Glutamatergic neuron (in vitro differentiated cells): ENCODE measurements at regions not wholly inside any gene's neighbourhood (a gene's known extent, or its start where the extent isn't known, plus 50 kb on each side); places are given as distances from the start of the nearest gene placed in this dataset.
"Not testable (repeated sequence)": the region's sequence is repeated elsewhere in the genome, so short reads cannot be mapped to it uniquely, and the experiment has no call there.

Experiments
- DNase-seq: peaks from one replicate; pipeline ENCODE4 v3.0.0; 2022
- H3K27ac Mint-ChIP-seq: one replicate; pipeline ENCODE4 v1.8.0; 2020; ENCODE audit warnings: mild to moderate bottlenecking, mixed read lengths, inconsistent platforms; ENCODE audit not compliant: unreplicated experiment
- H3K27me3 Mint-ChIP-seq: one replicate; pipeline ENCODE4 v1.8.0; 2020; ENCODE audit warnings: mild to moderate bottlenecking, moderate library complexity, mixed read lengths, inconsistent platforms; ENCODE audit not compliant: unreplicated experiment
- H3K36me3 Mint-ChIP-seq: one replicate; pipeline ENCODE4 v1.8.0; 2020; ENCODE audit warnings: mild to moderate bottlenecking, mixed read lengths, inconsistent platforms; ENCODE audit not compliant: unreplicated experiment
- H3K4me1 Mint-ChIP-seq: one replicate; pipeline ENCODE4 v1.8.0; 2020; ENCODE audit warnings: mild to moderate bottlenecking, low read depth, mixed read lengths, inconsistent platforms; ENCODE audit not compliant: unreplicated experiment
- H3K4me3 Mint-ChIP-seq: one replicate; pipeline ENCODE4 v1.8.0; 2020; ENCODE audit warnings: mild to moderate bottlenecking, mixed read lengths, inconsistent platforms; ENCODE audit not compliant: unreplicated experiment
- H3K9me3 Mint-ChIP-seq: one replicate; pipeline ENCODE4 v1.8.0; 2020; ENCODE audit warnings: mild to moderate bottlenecking, moderate library complexity, mixed read lengths, inconsistent platforms; ENCODE audit not compliant: unreplicated experiment
- CTCF ChIP-seq: fragments of 200-600 bp; sonication (generic); IDR thresholded peaks from one replicate; pipeline ENCODE4 v1.5.0; 2021; ENCODE audit not compliant: partially characterized antibody, unreplicated experiment

GRCh38 chr18:39206398-39207103 lies 1641.0 kb upstream of the CELF4 start:
- not testable (repeated sequence) for H3K9me3 Mint-ChIP-seq, H3K4me3 Mint-ChIP-seq, H3K36me3 Mint-ChIP-seq, H3K27me3 Mint-ChIP-seq, H3K4me1 Mint-ChIP-seq, H3K27ac Mint-ChIP-seq, DNase-seq
- TF ChIP-seq CTCF, result peak; percentile 40

DNA sequence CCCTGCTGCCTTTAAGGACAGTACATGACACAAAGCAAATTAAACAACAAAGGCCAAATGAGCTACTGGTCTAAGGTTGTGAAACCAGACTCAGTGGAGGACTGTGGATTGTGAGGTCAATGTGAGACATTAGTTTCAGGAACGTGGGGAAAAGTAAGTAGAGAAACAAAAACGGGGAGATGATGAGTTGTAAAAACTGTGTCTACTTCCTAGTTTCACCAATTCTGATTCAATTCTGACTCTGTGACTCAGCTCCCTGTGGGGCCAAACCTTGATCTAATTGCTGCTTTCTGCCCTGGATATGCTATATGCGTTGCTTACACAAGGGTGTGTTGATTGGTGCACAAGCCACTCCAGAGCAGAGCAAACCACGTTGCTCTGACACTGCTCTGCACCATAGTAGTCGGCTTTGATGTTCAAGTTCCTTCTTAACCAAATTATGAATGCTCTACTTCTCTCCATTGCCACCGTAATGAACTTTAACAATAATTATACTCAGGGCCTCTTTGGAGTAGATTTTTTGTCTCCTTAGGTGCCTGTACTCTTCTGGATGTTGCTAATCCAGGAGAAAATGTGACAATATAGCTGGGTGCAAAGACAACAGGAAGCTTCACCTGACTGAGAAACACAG lies 1640.1 kb upstream of the CELF4 start:
- H3K9me3 Mint-ChIP-seq, result no peaks in the 10 kb centered on the region
- no peaks in the 10 kb centered on the region for H3K36me3 Mint-ChIP-seq
- TF ChIP-seq CTCF, result no peak
- no peak overlapping the region for H3K27ac Mint-ChIP-seq
- H3K4me3 Mint-ChIP-seq, result no peak overlapping the region
- no peak for DNase-seq
- peaks cover 1% of the 10 kb centered on the region for H3K27me3 Mint-ChIP-seq
- no peaks in the 10 kb centered on the region for H3K4me1 Mint-ChIP-seq

GRCh38 chr18:39200153-39200552 lies 1634.6 kb upstream of the CELF4 start:
- Mint-ChIP-seq H3K36me3 (no peaks in the 10 kb centered on the region), H3K9me3 (no peaks in the 10 kb centered on the region), H3K27me3 (peaks cover 3% of the 10 kb centered on the region), H3K27ac (no peak overlapping the region), H3K4me1 (no peaks in the 10 kb centered on the region), H3K4me3 (no peak overlapping the region)
- no peak for DNase-seq
- TF ChIP-seq CTCF, result no peak

DNA sequence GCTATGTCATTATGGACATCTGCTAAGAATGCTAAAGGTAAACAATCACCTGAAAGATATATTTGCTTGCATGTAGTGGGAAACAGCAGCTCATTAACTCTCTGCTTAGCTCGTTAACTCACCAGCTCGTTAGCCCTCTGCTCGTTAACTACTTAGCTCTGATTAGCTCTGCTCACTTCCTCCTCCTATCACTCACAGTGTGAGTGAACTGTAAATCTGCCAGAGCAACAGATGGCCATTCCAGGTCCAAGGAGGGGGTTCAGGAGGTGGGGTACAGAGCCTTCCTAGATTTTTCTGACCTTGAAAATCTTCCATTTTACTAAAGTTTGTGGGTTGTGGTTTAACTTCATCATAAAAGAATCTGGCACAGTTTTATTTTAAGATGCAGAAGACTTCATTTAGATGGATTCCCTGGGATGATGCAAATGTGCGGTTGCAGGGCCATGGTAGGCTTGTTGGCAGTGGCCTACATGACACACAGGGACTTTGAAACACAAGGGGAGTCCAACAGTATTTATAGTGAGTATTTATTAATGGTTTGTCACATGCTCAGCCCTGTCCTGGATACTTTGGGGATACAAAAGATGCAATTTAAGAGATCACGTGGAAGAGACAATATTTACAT lies 1633.7 kb upstream of the CELF4 start:
- no peak for TF ChIP-seq CTCF
- no peak overlapping the region for H3K4me3 Mint-ChIP-seq
- DNase-seq, result no peak
- H3K9me3 Mint-ChIP-seq, result no peaks in the 10 kb centered on the region
- H3K36me3 Mint-ChIP-seq, result no peaks in the 10 kb centered on the region
- H3K27me3 Mint-ChIP-seq, result peaks cover 3% of the 10 kb centered on the region
- no peak overlapping the region for H3K27ac Mint-ChIP-seq
- no peaks in the 10 kb centered on the region for H3K4me1 Mint-ChIP-seq

DNA sequence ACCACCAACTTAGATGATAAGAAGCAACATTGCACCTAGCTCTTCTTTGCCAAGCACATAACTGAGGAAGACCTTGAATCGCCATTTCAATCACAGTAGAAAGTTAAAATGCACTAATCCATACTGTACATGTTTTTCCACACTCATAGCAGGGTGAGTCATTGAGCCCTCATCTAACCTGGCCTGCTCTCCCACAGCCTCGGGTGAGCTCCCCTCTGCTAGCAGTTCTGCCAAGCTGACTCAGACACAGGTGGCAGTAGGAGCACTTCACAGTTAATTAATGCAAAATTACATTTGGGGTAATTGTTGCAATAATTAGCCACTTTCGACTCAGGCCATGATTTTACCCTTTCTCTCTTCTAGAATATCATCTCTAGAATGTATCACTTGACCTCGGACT lies 1632.8 kb upstream of the CELF4 start:
- no peaks in the 10 kb centered on the region for H3K4me1 Mint-ChIP-seq
- no peak for DNase-seq
- H3K27me3 Mint-ChIP-seq, result peaks cover 3% of the 10 kb centered on the region
- no peak for TF ChIP-seq CTCF
- no peaks in the 10 kb centered on the region for H3K36me3 Mint-ChIP-seq
- no peaks in the 10 kb centered on the region for H3K9me3 Mint-ChIP-seq
- H3K27ac Mint-ChIP-seq, result no peak overlapping the region
- no peak overlapping the region for H3K4me3 Mint-ChIP-seq
